ENCODE measurements at regions not wholly inside any gene's neighbourhood (a gene's known extent, or its start where the extent isn't known, plus 50 kb on each side); places are given as distances from the start of the nearest gene placed in this dataset.

DNA sequence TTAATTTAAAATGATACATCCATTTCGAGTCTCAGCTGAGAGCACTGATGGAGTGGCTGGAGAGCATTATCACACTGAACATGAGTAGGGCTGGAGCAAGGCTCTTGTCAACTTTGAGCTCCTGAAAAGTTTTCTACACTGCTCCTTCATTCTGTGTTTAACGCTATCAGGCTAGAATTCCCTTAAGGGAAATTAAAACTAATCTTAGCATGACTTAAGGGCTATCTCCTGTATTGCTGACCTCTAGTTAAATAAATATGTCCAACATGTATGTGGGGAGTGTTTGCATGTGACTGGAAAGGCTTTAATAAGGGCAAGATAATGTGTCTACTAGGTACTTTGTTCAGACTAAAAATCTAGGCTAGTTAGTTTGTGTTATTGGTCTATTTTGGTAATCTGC, 116.7 kb upstream of the CAND1 start:
- H3K9me1 ChIP-seq (replicated peaks; ENCODE audit: control insufficient read depth, extremely low read depth, insufficient read depth, low read length) = no peaks in the 10 kb centered on the region
- H3K27me3 ChIP-seq (ENCODE audit: control insufficient read depth in 2 of 2, insufficient read depth in 2 of 2, low read length in 2 of 2) = no peaks in the 10 kb centered on the region
- BruUV-seq (replicated peaks) = no TSS peak
- no peak for TF ChIP-seq JUN (IDR thresholded peaks at IDR 0.05; ENCODE audit: borderline replicate concordance, insufficient read depth, insufficient read length, low read depth)
- TF ChIP-seq POLR2A (IDR thresholded peaks at IDR 0.05; ENCODE audit: low read depth, low read length) = no peak
- no peak for TF ChIP-seq POLR2AphosphoS5 (IDR thresholded peaks at IDR 0.05; ENCODE audit: insufficient read depth, low read depth, low read length)
- no peak for TF ChIP-seq FOS (IDR thresholded peaks at IDR 0.05; ENCODE audit: borderline replicate concordance, insufficient read depth, low read length)
- TF ChIP-seq MYC (IDR thresholded peaks at IDR 0.05; ENCODE audit: low read depth, low read length) = no peak
- no peak for TF ChIP-seq GATA2 (IDR thresholded peaks at IDR 0.05; ENCODE audit: insufficient read depth, insufficient read length, low read depth, low read length)
- TF ChIP-seq, protein P1, sequence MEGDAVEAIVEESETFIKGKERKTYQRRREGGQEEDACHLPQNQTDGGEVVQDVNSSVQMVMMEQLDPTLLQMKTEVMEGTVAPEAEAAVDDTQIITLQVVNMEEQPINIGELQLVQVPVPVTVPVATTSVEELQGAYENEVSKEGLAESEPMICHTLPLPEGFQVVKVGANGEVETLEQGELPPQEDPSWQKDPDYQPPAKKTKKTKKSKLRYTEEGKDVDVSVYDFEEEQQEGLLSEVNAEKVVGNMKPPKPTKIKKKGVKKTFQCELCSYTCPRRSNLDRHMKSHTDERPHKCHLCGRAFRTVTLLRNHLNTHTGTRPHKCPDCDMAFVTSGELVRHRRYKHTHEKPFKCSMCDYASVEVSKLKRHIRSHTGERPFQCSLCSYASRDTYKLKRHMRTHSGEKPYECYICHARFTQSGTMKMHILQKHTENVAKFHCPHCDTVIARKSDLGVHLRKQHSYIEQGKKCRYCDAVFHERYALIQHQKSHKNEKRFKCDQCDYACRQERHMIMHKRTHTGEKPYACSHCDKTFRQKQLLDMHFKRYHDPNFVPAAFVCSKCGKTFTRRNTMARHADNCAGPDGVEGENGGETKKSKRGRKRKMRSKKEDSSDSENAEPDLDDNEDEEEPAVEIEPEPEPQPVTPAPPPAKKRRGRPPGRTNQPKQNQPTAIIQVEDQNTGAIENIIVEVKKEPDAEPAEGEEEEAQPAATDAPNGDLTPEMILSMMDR (IDR thresholded peaks at IDR 0.05; ENCODE audit: extremely low read depth in 1 of 2, insufficient read depth in 1 of 2, low read depth in 1 of 2, low read length in 2 of 2) = no peak
- TF ChIP-seq EZH2 (IDR thresholded peaks at IDR 0.05; ENCODE audit: borderline replicate concordance, low read depth, low read length, severe bottlenecking) = no peak
- TF ChIP-seq, protein P2, sequence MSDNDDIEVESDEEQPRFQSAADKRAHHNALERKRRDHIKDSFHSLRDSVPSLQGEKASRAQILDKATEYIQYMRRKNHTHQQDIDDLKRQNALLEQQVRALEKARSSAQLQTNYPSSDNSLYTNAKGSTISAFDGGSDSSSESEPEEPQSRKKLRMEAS (IDR thresholded peaks at IDR 0.05; ENCODE audit: insufficient read depth, insufficient read length) = no peak
- intact Hi-C loops (cut with micrococcal nuclease) = no loop called here
- H3K9me3 ChIP-seq (replicated peaks; ENCODE audit: control insufficient read depth, insufficient read depth, low read length) = no peaks in the 10 kb centered on the region
- no peak for FAIRE-seq
- H2AFZ ChIP-seq (ENCODE audit: low read depth, low read length) = no peak overlapping the region
- dilution Hi-C loops (cut with MboI; ENCODE audit: extremely low pct_ligation_motif_present, low sequenced_read_pairs) = no loop called here
- H3K36me3 ChIP-seq (ENCODE audit: control insufficient read depth in 2 of 2, extremely low read depth in 1 of 2, insufficient read depth in 2 of 2, low read length in 2 of 2) = no peaks in the 10 kb centered on the region
- H3K4me3 ChIP-seq (replicated peaks in 1 of 3; ENCODE audit: insufficient read depth in 1 of 3, low read depth in 1 of 3, low read length in 3 of 3) = no peak overlapping the region
- ChIA-PET CTCF (interaction anchor here (1.2 kb wide), 1 partner anchor 9 kb away, joined by 3 read pairs; no protein-coding TSS in a partner anchor), POLR2A (no interaction called here)
- no peaks in the 10 kb centered on the region for H3K4me1 ChIP-seq (ENCODE audit: control insufficient read depth, extremely low read depth, insufficient read depth, low read length)
- H3K4me2 ChIP-seq (ENCODE audit: insufficient read depth, low read length) = no peak overlapping the region
- H3K9ac ChIP-seq (replicated peaks; ENCODE audit: extremely low read depth, insufficient read depth, low read length) = no peak overlapping the region
- no peak for DNase-seq (ENCODE audit: low read depth, low spot score)
- H3K79me2 ChIP-seq (ENCODE audit: control insufficient read depth, insufficient read depth, low read length) = no peaks in the 10 kb centered on the region
- no peak overlapping the region for H3K27ac ChIP-seq (ENCODE audit: insufficient read depth, low read depth, low read length)
- no peaks in the 10 kb centered on the region for H4K20me1 ChIP-seq (replicated peaks; ENCODE audit: control insufficient read depth, extremely low read depth, insufficient read depth, low read length)
